ENCODE measurements at regions not wholly inside any gene's neighbourhood (a gene's known extent, or its start where the extent isn't known, plus 50 kb on each side); places are given as distances from the start of the nearest gene placed in this dataset.

- no peak for TF ChIP-seq ZNF230 (CRISPR knock-in tag; IDR thresholded peaks at IDR 0.05)
- TF ChIP-seq ZNF879 (CRISPR knock-in tag; IDR thresholded peaks at IDR 0.05): no peak
- TF ChIP-seq ZFP36L2 (CRISPR knock-in tag; IDR thresholded peaks at IDR 0.05): no peak
- no peak for TF ChIP-seq NFRKB (IDR thresholded peaks at IDR 0.05)
Measured at GRCh38 chr17:54536306-54536705, 364.3 kb upstream of the TOM1L1 start (continued).

GRCh38 chr17:54537656-54538055, 363.0 kb upstream of the TOM1L1 start:
- no peaks in the 10 kb centered on the region for H3K79me2 ChIP-seq (ENCODE audit: insufficient read depth, low read length)
- H3K9me3 ChIP-seq (ENCODE audit: low read length): peaks cover 55% of the 10 kb centered on the region
- H3K4me2 ChIP-seq (ENCODE audit: low read depth, low read length): no peak overlapping the region
- H3K4me3 ChIP-seq (replicated peaks in 1 of 3; ENCODE audit: insufficient read depth in 1 of 3, low read depth in 2 of 3, low read length in 3 of 3): no peak overlapping the region
- in situ Hi-C loops (cut with HindIII; ENCODE audit: extremely low pct_ligation_motif_present, low pct_unique_long_range_greater_than_20kb) (no loop called here), intact Hi-C loops (cut with micrococcal nuclease; ENCODE audit: unreplicated experiment) (no loop called here)
- no peak overlapping the region for H2AFZ ChIP-seq (ENCODE audit: low read length)
- BruUV-seq (replicated peaks): no TSS peak
- H3K9ac ChIP-seq (ENCODE audit: insufficient read depth, low read depth, low read length): no peak overlapping the region
- H3K36me3 ChIP-seq (replicated peaks in 1 of 2; ENCODE audit: control insufficient read depth in 1 of 2, insufficient read depth in 2 of 2, low read length in 2 of 2): no peaks in the 10 kb centered on the region
- no peaks in the 10 kb centered on the region for H3K4me1 ChIP-seq (ENCODE audit: insufficient read depth, low read length)
- 0% methylated on average over 3 of the region's 3 CpGs for WGBS (ENCODE audit: low lambda C conversion rate)
- ATAC-seq (no peak), FAIRE-seq (no peak), DNase-seq (ENCODE audit: low spot score) (no peak)
- H3K27me3 ChIP-seq (ENCODE audit: control insufficient read depth in 1 of 2, insufficient read depth in 2 of 2, low read length in 2 of 2): no peaks in the 10 kb centered on the region
- no peak overlapping the region for H3K27ac ChIP-seq (ENCODE audit: extremely low read length, insufficient read depth, low read length)
- ChIA-PET CTCF (ENCODE audit: low intra/inter-chr PET ratio, low total read pairs) (no interaction called here), POLR2A (no interaction called here)
- no peaks in the 10 kb centered on the region for H4K20me1 ChIP-seq (ENCODE audit: insufficient read depth, low read length)
- TF ChIP-seq IRF2 (CRISPR knock-in tag; IDR thresholded peaks at IDR 0.05): no peak
- TF ChIP-seq ZNF674 (CRISPR knock-in tag; IDR thresholded peaks at IDR 0.05; ENCODE audit: low read depth): no peak
- TF ChIP-seq CCDC6 (CRISPR knock-in tag; IDR thresholded peaks at IDR 0.05): no peak
- no peak for TF ChIP-seq ZSCAN29 (CRISPR knock-in tag; conservative IDR thresholded peaks at IDR 0.05)
- TF ChIP-seq ZNF530 (CRISPR knock-in tag; IDR thresholded peaks at IDR 0.05; ENCODE audit: low read depth): no peak
- no peak for TF ChIP-seq SOX13 (IDR thresholded peaks at IDR 0.05)
- TF ChIP-seq SOX13 (CRISPR knock-in tag; conservative IDR thresholded peaks at IDR 0.05 in 1 of 2, IDR thresholded peaks at IDR 0.05 in 1 of 2): no peak
- no peak for TF ChIP-seq SAP130 (CRISPR knock-in tag; IDR thresholded peaks at IDR 0.05; ENCODE audit: low read depth)
- TF ChIP-seq CENPX (CRISPR knock-in tag; IDR thresholded peaks at IDR 0.05): no peak
- no peak for TF ChIP-seq SP2 (CRISPR knock-in tag; IDR thresholded peaks at IDR 0.05)
- no peak for TF ChIP-seq ZFP91 (CRISPR knock-in tag; IDR thresholded peaks at IDR 0.05; ENCODE audit: borderline replicate concordance)
- TF ChIP-seq ZNF276 (CRISPR knock-in tag; IDR thresholded peaks at IDR 0.05; ENCODE audit: low read depth): no peak
- no peak for TF ChIP-seq CAMTA2 (CRISPR knock-in tag; IDR thresholded peaks at IDR 0.05; ENCODE audit: borderline replicate concordance)
- TF ChIP-seq ELF4 (CRISPR knock-in tag; IDR thresholded peaks at IDR 0.05; ENCODE audit: borderline replicate concordance): no peak
- no peak for TF ChIP-seq TBP (CRISPR knock-in tag; IDR thresholded peaks at IDR 0.05)
- TF ChIP-seq ZNF513 (CRISPR knock-in tag; conservative IDR thresholded peaks at IDR 0.05): no peak
- TF ChIP-seq TMF1 (CRISPR knock-in tag; IDR thresholded peaks at IDR 0.05; ENCODE audit: low read depth): no peak
